Lower leg skin (tissue), 3 donors: ENCODE measurements at regions not wholly inside any gene's neighbourhood (a gene's known extent, or its start where the extent isn't known, plus 50 kb on each side); places are given as distances from the start of the nearest gene placed in this dataset.

ENCODE experiments used
- CTCF ChIP-seq, 3 donors: fragments of 450-650 bp; IDR thresholded peaks; one replicate each; pipeline ENCODE4 v1.5.1; 2016; ENCODE audit warnings: antibody characterized with exemption in 3 of 3, mild to moderate bottlenecking in 3 of 3, moderate library complexity in 2 of 3
- POLR2A ChIP-seq, 2 donors: fragments of 450-650 bp; IDR thresholded peaks; one replicate each; pipeline ENCODE4 v1.6.1; 2016 to 2017; ENCODE audit warnings: antibody characterized with exemption in 2 of 2, mild to moderate bottlenecking in 1 of 2, moderate library complexity in 1 of 2

GRCh38 chr7:131032786-131033185 lies 294.9 kb upstream of the MKLN1 start:
- TF ChIP-seq POLR2A (IDR thresholded peaks at IDR 0.05), result no peak
- no peak for TF ChIP-seq CTCF (IDR thresholded peaks at IDR 0.05)
